ENCODE measurements at regions not wholly inside any gene's neighbourhood (a gene's known extent, or its start where the extent isn't known, plus 50 kb on each side); places are given as distances from the start of the nearest gene placed in this dataset.

- Histone ChIP-seq H4K20me1 (ENCODE audit: insufficient read depth, low read length) (no peaks in the 10 kb centered on the region), H3K4me1 (ENCODE audit: control insufficient read depth in 1 of 2, insufficient read depth in 2 of 2, low read length in 2 of 2) (no peaks in the 10 kb centered on the region), H3K27ac (ENCODE audit: low read depth in 1 of 2, low read length in 2 of 2) (no peak overlapping the region), H3K9me3 (replicated peaks in 1 of 2; ENCODE audit: control insufficient read depth in 1 of 2, insufficient read depth in 1 of 2, low read length in 2 of 2) (no peaks in the 10 kb centered on the region), H3K9ac (ENCODE audit: insufficient read depth, low read length, poor library complexity, severe bottlenecking) (no peak overlapping the region), H2AFZ (ENCODE audit: insufficient read depth, low read depth, low read length, poor library complexity, severe bottlenecking) (no peak overlapping the region), H3K4me3 (replicated peaks in 1 of 3; ENCODE audit: low read depth in 2 of 3, low read length in 3 of 3) (no peak overlapping the region), H3K79me2 (ENCODE audit: insufficient read depth, low read length) (no peaks in the 10 kb centered on the region), H3K27me3 (ENCODE audit: control insufficient read depth in 2 of 2, insufficient read depth in 2 of 2, low read length in 2 of 2) (no peaks in the 10 kb centered on the region), H3K36me3 (replicated peaks in 1 of 2; ENCODE audit: control insufficient read depth in 1 of 2, insufficient read depth in 2 of 2, low read length in 2 of 2) (no peaks in the 10 kb centered on the region), H3K4me2 (replicated peaks; ENCODE audit: extremely low read depth, low read length, poor library complexity, severe bottlenecking) (no peak overlapping the region)
- Mint-ChIP-seq H3K27me3 (ENCODE audit: low read depth in 3 of 3) (peaks cover 0 to 2% (median 0%) of the 10 kb centered on the region in 3 donors), H3K4me3 (no peak overlapping the region), H3K4me1 (no peaks in the 10 kb centered on the region), H3K9me3 (peaks cover 0 to 7% (median 0%) of the 10 kb centered on the region in 7 donors), H3K36me3 (no peaks in the 10 kb centered on the region), H3K27ac (no peak overlapping the region)
- no peak for TF ChIP-seq CTCF (IDR thresholded peaks at IDR 0.05)
- no peak for DNase-seq
- intact Hi-C loops (cut with micrococcal nuclease), result no loop called here
- 83% methylated on average over 2 of the region's 3 CpGs for WGBS (ENCODE audit: insufficient coverage)
Observed at GRCh38 chr5:124287813-124288212, 458.6 kb downstream of the ZNF608 start.

GRCh38 chr5:124285733-124286132, 460.7 kb downstream of the ZNF608 start:
- Histone ChIP-seq H3K4me1 (ENCODE audit: control insufficient read depth in 1 of 2, insufficient read depth in 2 of 2, low read length in 2 of 2) (no peaks in the 10 kb centered on the region), H3K4me2 (replicated peaks; ENCODE audit: extremely low read depth, low read length, poor library complexity, severe bottlenecking) (no peak overlapping the region), H3K9ac (ENCODE audit: insufficient read depth, low read length, poor library complexity, severe bottlenecking) (no peak overlapping the region), H3K79me2 (ENCODE audit: insufficient read depth, low read length) (no peaks in the 10 kb centered on the region), H3K36me3 (replicated peaks in 1 of 2; ENCODE audit: control insufficient read depth in 1 of 2, insufficient read depth in 2 of 2, low read length in 2 of 2) (no peaks in the 10 kb centered on the region), H2AFZ (ENCODE audit: insufficient read depth, low read depth, low read length, poor library complexity, severe bottlenecking) (no peak overlapping the region), H3K27ac (ENCODE audit: low read depth in 1 of 2, low read length in 2 of 2) (no peak overlapping the region), H3K4me3 (replicated peaks in 1 of 3; ENCODE audit: low read depth in 2 of 3, low read length in 3 of 3) (no peak overlapping the region), H3K27me3 (ENCODE audit: control insufficient read depth in 2 of 2, insufficient read depth in 2 of 2, low read length in 2 of 2) (no peaks in the 10 kb centered on the region), H4K20me1 (ENCODE audit: insufficient read depth, low read length) (no peaks in the 10 kb centered on the region), H3K9me3 (replicated peaks in 1 of 2; ENCODE audit: control insufficient read depth in 1 of 2, insufficient read depth in 1 of 2, low read length in 2 of 2) (no peaks in the 10 kb centered on the region)
- no peak overlapping the region for H3K27ac Mint-ChIP-seq
- H3K4me1 Mint-ChIP-seq, result no peaks in the 10 kb centered on the region
- peaks cover 0 to 2% (median 0%) of the 10 kb centered on the region in 3 donors for H3K27me3 Mint-ChIP-seq (ENCODE audit: low read depth in 3 of 3)
- 91% methylated on average over 1 of the region's 1 CpG for WGBS (ENCODE audit: insufficient coverage)
- intact Hi-C loops (cut with micrococcal nuclease), result no loop called here
- no peaks in the 10 kb centered on the region for H3K36me3 Mint-ChIP-seq
- TF ChIP-seq CTCF (IDR thresholded peaks at IDR 0.05), result no peak
- H3K9me3 Mint-ChIP-seq, result peaks cover 0 to 7% (median 2%) of the 10 kb centered on the region in 7 donors
- no peak for DNase-seq
- H3K4me3 Mint-ChIP-seq, result no peak overlapping the region

Measured in CD14-positive monocyte (primary cell).